ENCODE measurements at regions not wholly inside any gene's neighbourhood (a gene's known extent, or its start where the extent isn't known, plus 50 kb on each side); places are given as distances from the start of the nearest gene placed in this dataset.

DNA sequence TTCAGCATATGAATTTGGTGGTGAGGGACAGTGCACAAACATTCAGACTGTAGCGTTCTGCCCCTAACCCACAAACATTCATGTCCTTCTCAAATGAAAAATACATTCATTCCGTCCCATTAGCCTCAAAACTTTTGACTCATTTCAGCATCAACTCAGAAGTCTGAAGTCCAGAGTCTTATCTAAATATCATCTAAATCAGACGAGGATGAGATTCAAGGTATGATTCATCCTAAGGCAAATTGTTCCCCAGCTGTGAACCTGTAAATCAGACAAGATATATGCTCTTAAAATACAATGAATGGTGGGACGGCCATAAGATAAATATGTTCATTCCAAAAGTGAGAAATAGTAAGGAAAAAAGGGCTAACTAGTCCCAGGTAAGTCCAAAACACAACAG, 1195.6 kb upstream of the ADGRL4 start:
- Histone ChIP-seq H2AFZ (ENCODE audit: low read depth, low read length) (no peak overlapping the region), H3K36me3 (ENCODE audit: control insufficient read depth in 1 of 2, insufficient read depth in 2 of 2, low read depth in 1 of 2, low read length in 2 of 2) (no peaks in the 10 kb centered on the region), H3K4ac (ENCODE audit: low read depth in 1 of 2, low read length in 2 of 2) (no peak overlapping the region), H2AK5ac (ENCODE audit: low read length, severe bottlenecking) (no peak overlapping the region), H3K79me1 (replicated peaks; ENCODE audit: low read length, poor library complexity, severe bottlenecking) (no peaks in the 10 kb centered on the region), H3K14ac (ENCODE audit: low read length in 2 of 2) (no peak overlapping the region), H3K27ac (ENCODE audit: low read length, poor library complexity, severe bottlenecking) (no peak overlapping the region), H2BK5ac (ENCODE audit: low read depth, low read length, poor library complexity, severe bottlenecking) (no peak overlapping the region), H2BK12ac (ENCODE audit: low read length in 2 of 2) (no peak overlapping the region), H3K9ac (ENCODE audit: low read length) (no peak overlapping the region), H4K8ac (ENCODE audit: low read length) (no peak overlapping the region), H3K18ac (ENCODE audit: low read depth in 1 of 2, low read length in 2 of 2) (no peak overlapping the region), H4K91ac (ENCODE audit: low read length) (no peak overlapping the region), H2BK15ac (ENCODE audit: low read depth, poor library complexity, severe bottlenecking) (no peak overlapping the region), H3K9me3 (ENCODE audit: control insufficient read depth, low read length) (no peaks in the 10 kb centered on the region), H3K4me2 (ENCODE audit: low read length, poor library complexity, severe bottlenecking) (no peak overlapping the region), H3K27me3 (ENCODE audit: control insufficient read depth in 1 of 2, insufficient read depth in 1 of 2, low read length in 2 of 2) (no peaks in the 10 kb centered on the region), H3K23ac (ENCODE audit: low read length in 2 of 2) (no peak overlapping the region), H2BK120ac (ENCODE audit: low read depth, low read length) (no peak overlapping the region), H3K4me3 (ENCODE audit: insufficient read depth in 1 of 2, low read depth in 1 of 2, low read length in 2 of 2) (no peak overlapping the region), H3K4me1 (ENCODE audit: control insufficient read depth, insufficient read depth, low read depth, low read length) (no peaks in the 10 kb centered on the region)
- peak; percentile 5 for DNase-seq
- WGBS, result 86% methylated on average over 3 of the region's 4 CpGs

- Histone ChIP-seq H3K18ac (ENCODE audit: low read depth in 1 of 2, low read length in 2 of 2) (no peak overlapping the region), H3K27ac (ENCODE audit: low read length, poor library complexity, severe bottlenecking) (no peak overlapping the region), H3K9me3 (ENCODE audit: control insufficient read depth, low read length) (no peaks in the 10 kb centered on the region), H4K91ac (ENCODE audit: low read length) (no peak overlapping the region), H2AFZ (ENCODE audit: low read depth, low read length) (no peak overlapping the region), H2BK15ac (ENCODE audit: low read depth, poor library complexity, severe bottlenecking) (no peak overlapping the region), H3K4me2 (ENCODE audit: low read length, poor library complexity, severe bottlenecking) (no peak overlapping the region), H4K8ac (ENCODE audit: low read length) (no peak overlapping the region), H2BK12ac (ENCODE audit: low read length in 2 of 2) (no peak overlapping the region), H3K27me3 (ENCODE audit: control insufficient read depth in 1 of 2, insufficient read depth in 1 of 2, low read length in 2 of 2) (no peaks in the 10 kb centered on the region), H3K4ac (ENCODE audit: low read depth in 1 of 2, low read length in 2 of 2) (no peak overlapping the region), H3K4me1 (ENCODE audit: control insufficient read depth, insufficient read depth, low read depth, low read length) (no peaks in the 10 kb centered on the region), H3K79me1 (replicated peaks; ENCODE audit: low read length, poor library complexity, severe bottlenecking) (no peaks in the 10 kb centered on the region), H2BK120ac (ENCODE audit: low read depth, low read length) (no peak overlapping the region), H3K14ac (ENCODE audit: low read length in 2 of 2) (no peak overlapping the region), H3K36me3 (ENCODE audit: control insufficient read depth in 1 of 2, insufficient read depth in 2 of 2, low read depth in 1 of 2, low read length in 2 of 2) (no peaks in the 10 kb centered on the region), H3K4me3 (ENCODE audit: insufficient read depth in 1 of 2, low read depth in 1 of 2, low read length in 2 of 2) (no peak overlapping the region), H2BK5ac (ENCODE audit: low read depth, low read length, poor library complexity, severe bottlenecking) (no peak overlapping the region), H3K9ac (ENCODE audit: low read length) (no peak overlapping the region), H2AK5ac (ENCODE audit: low read length, severe bottlenecking) (no peak overlapping the region), H3K23ac (ENCODE audit: low read length in 2 of 2) (no peak overlapping the region)
- WGBS, result 94% methylated on average over 2 of the region's 4 CpGs
- no peak for DNase-seq
These were observed 1187.7 kb upstream of the ADGRL4 start for GRCh38 chr1:80194221-80194620.

DNA sequence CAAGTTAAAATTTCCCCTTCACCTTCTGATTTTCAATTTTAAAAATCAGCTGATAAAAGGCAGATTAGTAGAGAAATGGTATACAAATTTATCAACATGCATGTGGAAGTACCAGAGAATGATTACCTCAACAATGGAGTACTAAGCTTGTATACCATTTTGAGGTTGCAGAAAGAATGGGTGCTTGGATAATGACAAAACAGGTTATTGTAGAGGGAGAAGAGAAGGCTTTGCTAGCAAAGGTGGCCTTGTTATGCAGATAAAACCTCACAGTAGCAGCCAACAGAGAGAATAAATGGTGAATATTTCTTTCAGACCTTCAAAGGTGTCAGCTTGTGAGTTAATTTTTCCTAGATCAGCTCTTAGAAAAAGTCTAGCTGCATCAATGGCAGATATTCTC, 1174.9 kb upstream of the ADGRL4 start:
- Histone ChIP-seq H3K27ac (ENCODE audit: low read length, poor library complexity, severe bottlenecking) (no peak overlapping the region), H4K8ac (ENCODE audit: low read length) (no peak overlapping the region), H2BK12ac (ENCODE audit: low read length in 2 of 2) (no peak overlapping the region), H3K27me3 (ENCODE audit: control insufficient read depth in 1 of 2, insufficient read depth in 1 of 2, low read length in 2 of 2) (no peaks in the 10 kb centered on the region), H3K4me1 (ENCODE audit: control insufficient read depth, insufficient read depth, low read depth, low read length) (no peaks in the 10 kb centered on the region), H2BK120ac (ENCODE audit: low read depth, low read length) (no peak overlapping the region), H3K4ac (ENCODE audit: low read depth in 1 of 2, low read length in 2 of 2) (no peak overlapping the region), H3K4me2 (ENCODE audit: low read length, poor library complexity, severe bottlenecking) (no peak overlapping the region), H3K9ac (ENCODE audit: low read length) (no peak overlapping the region), H2BK15ac (ENCODE audit: low read depth, poor library complexity, severe bottlenecking) (no peak overlapping the region), H2BK5ac (ENCODE audit: low read depth, low read length, poor library complexity, severe bottlenecking) (no peak overlapping the region), H2AK5ac (ENCODE audit: low read length, severe bottlenecking) (no peak overlapping the region), H3K23ac (ENCODE audit: low read length in 2 of 2) (no peak overlapping the region), H3K4me3 (ENCODE audit: insufficient read depth in 1 of 2, low read depth in 1 of 2, low read length in 2 of 2) (no peak overlapping the region), H3K14ac (ENCODE audit: low read length in 2 of 2) (no peak overlapping the region), H3K79me1 (replicated peaks; ENCODE audit: low read length, poor library complexity, severe bottlenecking) (no peaks in the 10 kb centered on the region), H3K18ac (ENCODE audit: low read depth in 1 of 2, low read length in 2 of 2) (no peak overlapping the region), H2AFZ (ENCODE audit: low read depth, low read length) (no peak overlapping the region), H3K36me3 (ENCODE audit: control insufficient read depth in 1 of 2, insufficient read depth in 2 of 2, low read depth in 1 of 2, low read length in 2 of 2) (no peaks in the 10 kb centered on the region), H3K9me3 (ENCODE audit: control insufficient read depth, low read length) (no peaks in the 10 kb centered on the region), H4K91ac (ENCODE audit: low read length) (no peak overlapping the region)
- DNase-seq, result no peak

DNA sequence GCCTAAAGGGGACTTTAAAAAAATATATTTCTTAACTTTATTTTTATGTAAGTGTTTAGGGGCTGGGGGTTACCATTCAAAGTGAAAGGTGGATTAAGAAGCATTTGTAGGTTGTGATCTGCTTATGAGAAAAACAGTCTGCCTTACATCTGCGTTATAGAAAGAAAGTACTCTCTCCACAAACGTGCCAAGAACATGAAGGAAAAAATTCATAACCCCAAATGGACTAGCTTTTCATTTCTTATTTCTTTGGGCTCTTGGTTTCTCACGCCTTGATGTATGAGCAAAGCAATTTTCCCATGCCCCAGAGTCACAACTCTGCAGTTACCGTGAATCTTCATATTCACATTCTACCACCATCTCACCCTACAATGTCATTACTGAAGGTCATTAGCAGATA, 1165.1 kb upstream of the ADGRL4 start:
- Histone ChIP-seq H3K79me1 (replicated peaks; ENCODE audit: low read length, poor library complexity, severe bottlenecking) (no peaks in the 10 kb centered on the region), H3K14ac (ENCODE audit: low read length in 2 of 2) (no peak overlapping the region), H2AFZ (ENCODE audit: low read depth, low read length) (no peak overlapping the region), H3K23ac (ENCODE audit: low read length in 2 of 2) (no peak overlapping the region), H2BK120ac (ENCODE audit: low read depth, low read length) (no peak overlapping the region), H2AK5ac (ENCODE audit: low read length, severe bottlenecking) (no peak overlapping the region), H3K9ac (ENCODE audit: low read length) (no peak overlapping the region), H3K4me1 (ENCODE audit: control insufficient read depth, insufficient read depth, low read depth, low read length) (no peaks in the 10 kb centered on the region), H3K27ac (ENCODE audit: low read length, poor library complexity, severe bottlenecking) (no peak overlapping the region), H3K18ac (ENCODE audit: low read depth in 1 of 2, low read length in 2 of 2) (no peak overlapping the region), H3K9me3 (ENCODE audit: control insufficient read depth, low read length) (peaks cover 6% of the 10 kb centered on the region), H3K27me3 (ENCODE audit: control insufficient read depth in 1 of 2, insufficient read depth in 1 of 2, low read length in 2 of 2) (no peaks in the 10 kb centered on the region), H3K4me3 (ENCODE audit: insufficient read depth in 1 of 2, low read depth in 1 of 2, low read length in 2 of 2) (no peak overlapping the region), H3K4me2 (ENCODE audit: low read length, poor library complexity, severe bottlenecking) (no peak overlapping the region), H3K36me3 (ENCODE audit: control insufficient read depth in 1 of 2, insufficient read depth in 2 of 2, low read depth in 1 of 2, low read length in 2 of 2) (no peaks in the 10 kb centered on the region), H2BK5ac (ENCODE audit: low read depth, low read length, poor library complexity, severe bottlenecking) (no peak overlapping the region), H2BK15ac (ENCODE audit: low read depth, poor library complexity, severe bottlenecking) (no peak overlapping the region), H4K91ac (ENCODE audit: low read length) (no peak overlapping the region), H3K4ac (ENCODE audit: low read depth in 1 of 2, low read length in 2 of 2) (no peak overlapping the region), H2BK12ac (ENCODE audit: low read length in 2 of 2) (no peak overlapping the region), H4K8ac (ENCODE audit: low read length) (no peak overlapping the region)
- no peak for DNase-seq
- WGBS, result 91% methylated on average over 4 of the region's 4 CpGs

All from mesenchymal stem cell (in vitro differentiated cells and primary cell).